WTC11 (cell line): ENCODE measurements at regions not wholly inside any gene's neighbourhood (a gene's known extent, or its start where the extent isn't known, plus 50 kb on each side); places are given as distances from the start of the nearest gene placed in this dataset.

Experiments used
- ATAC-seq: fragments of 200-7000 bp; cut with Tn5 transposase; 2 replicates; pipeline ENCODE4 v1.10.0; 2021; ENCODE audit warnings: mild to moderate bottlenecking, moderate library complexity
- CTCF ChIA-PET: fragments of 300-600 bp; sonication (Branson Sonifier 250); formaldehyde crosslinking; loops from one replicate; lab custom pipeline; 2021; ENCODE audit warnings: antibody characterized with exemption; lab: Charles Lee
- POLR2A ChIA-PET: fragments of 350-600 bp; sonication (Branson Sonifier 250); formaldehyde crosslinking; loops from one replicate; lab custom pipeline; 2021; ENCODE audit warnings: antibody characterized with exemption; lab: Charles Lee
- DNase-seq: peaks from one replicate; pipeline ENCODE4 v3.0.0; 2021; ENCODE audit warnings: low spot score
- H3K27ac Mint-ChIP-seq: 2 replicates; pipeline ENCODE4 v1.8.0; 2021; ENCODE audit warnings: mixed read lengths
- H3K27me3 Mint-ChIP-seq: 2 replicates; pipeline ENCODE4 v1.8.0; 2021; ENCODE audit warnings: low read depth, mild to moderate bottlenecking, moderate library complexity, mixed read lengths
- H3K36me3 Mint-ChIP-seq: 2 replicates; pipeline ENCODE4 v1.8.0; 2021; ENCODE audit warnings: mixed read lengths
- H3K4me1 Mint-ChIP-seq: 2 replicates; pipeline ENCODE4 v1.8.0; 2022; ENCODE audit warnings: mixed read lengths
- H3K4me3 Mint-ChIP-seq: 2 replicates; pipeline ENCODE4 v1.8.0; 2021; ENCODE audit warnings: mild to moderate bottlenecking, moderate library complexity, mixed read lengths
- H3K9me3 Mint-ChIP-seq: 2 replicates; pipeline ENCODE4 v1.8.0; 2021; ENCODE audit warnings: mixed read lengths
- ESRRA ChIP-seq: sonication (generic); formaldehyde crosslinking; IDR thresholded peaks from 2 replicates; pipeline ENCODE4 v1.8.1; 2022; ENCODE audit warnings: mild to moderate bottlenecking, missing genetic modification reagents, borderline replicate concordance
- GRHL2 ChIP-seq: fragments of 250-450 bp; sonication (Bioruptor Pico); IDR thresholded peaks from 2 replicates; pipeline ENCODE4 v1.8.0; 2022; ENCODE audit warnings: mild to moderate bottlenecking, moderate library complexity; ENCODE audit not compliant: insufficient replicate concordance, severe bottlenecking
- HMGA2 ChIP-seq: fragments of 250-450 bp; sonication (Bioruptor Pico); IDR thresholded peaks from 2 replicates; pipeline ENCODE4 v1.4.0; 2021; ENCODE audit warnings: mild to moderate bottlenecking, moderate library complexity
- KAT7 ChIP-seq: sonication (generic); formaldehyde crosslinking; IDR thresholded peaks from 2 replicates; pipeline ENCODE4 v1.8.1; 2023; ENCODE audit warnings: missing genetic modification reagents, mild to moderate bottlenecking, borderline replicate concordance
- MXD4 ChIP-seq: fragments of 250-450 bp; sonication (Bioruptor Pico); IDR thresholded peaks from 2 replicates; pipeline ENCODE4 v1.8.0; 2021; ENCODE audit warnings: mild to moderate bottlenecking, moderate library complexity, borderline replicate concordance
- MYBL2 ChIP-seq: sonication (generic); formaldehyde crosslinking; IDR thresholded peaks from 2 replicates; pipeline ENCODE4 v1.8.1; 2023; ENCODE audit warnings: mild to moderate bottlenecking, moderate library complexity, missing genetic modification reagents
- NFATC4 ChIP-seq: fragments of 250-450 bp; sonication (Bioruptor Pico); IDR thresholded peaks from 2 replicates; pipeline ENCODE4 v1.9.0; 2021; ENCODE audit warnings: mild to moderate bottlenecking
- NFE2L1 ChIP-seq: sonication (generic); formaldehyde crosslinking; IDR thresholded peaks from 2 replicates; pipeline ENCODE4 v1.8.1; 2023; ENCODE audit warnings: missing genetic modification reagents
- NFYB ChIP-seq: sonication (generic); formaldehyde crosslinking; conservative IDR thresholded peaks from 2 replicates; pipeline ENCODE4 v1.8.0; 2022; ENCODE audit warnings: low read depth, missing genetic modification reagents
- NR1H2 ChIP-seq: sonication (generic); formaldehyde crosslinking; IDR thresholded peaks from 2 replicates; pipeline ENCODE4 v1.9.0; 2021; ENCODE audit warnings: mild to moderate bottlenecking, moderate library complexity, missing genetic modification reagents
- PRRX2 ChIP-seq: fragments of 250-450 bp; sonication (Bioruptor Pico); IDR thresholded peaks from 2 replicates; pipeline ENCODE4 v1.8.0; 2021; ENCODE audit warnings: mild to moderate bottlenecking
- RELA ChIP-seq: sonication (generic); formaldehyde crosslinking; IDR thresholded peaks from 2 replicates; pipeline ENCODE4 v1.8.1; 2022; ENCODE audit warnings: missing genetic modification reagents, mild to moderate bottlenecking, borderline replicate concordance
- SOX15 ChIP-seq: fragments of 250-450 bp; sonication (Bioruptor Pico); IDR thresholded peaks from 2 replicates; pipeline ENCODE4 v1.9.0; 2021; ENCODE audit warnings: mild to moderate bottlenecking
- TEAD4 ChIP-seq: sonication (generic); formaldehyde crosslinking; IDR thresholded peaks from 2 replicates; pipeline ENCODE4 v1.8.0; 2022; ENCODE audit warnings: mild to moderate bottlenecking, missing genetic modification reagents
- TP53 ChIP-seq: sonication (generic); formaldehyde crosslinking; IDR thresholded peaks from 2 replicates; pipeline ENCODE4 v1.8.1; 2023; ENCODE audit warnings: mild to moderate bottlenecking, missing genetic modification reagents
- ZNF317 ChIP-seq: sonication (generic); formaldehyde crosslinking; IDR thresholded peaks from 2 replicates; pipeline ENCODE4 v1.8.1; 2023; ENCODE audit warnings: low read depth, mild to moderate bottlenecking, moderate library complexity, missing genetic modification reagents, borderline replicate concordance
- ZNF423 ChIP-seq: fragments of 250-450 bp; sonication (Bioruptor Pico); IDR thresholded peaks from 2 replicates; pipeline ENCODE4 v2.1.2; 2022; ENCODE audit warnings: mild to moderate bottlenecking, moderate library complexity
- ZNF671 ChIP-seq: fragments of 250-450 bp; sonication (Bioruptor Pico); IDR thresholded peaks from 2 replicates; pipeline ENCODE4 v1.8.0; 2021; ENCODE audit warnings: mild to moderate bottlenecking
- TF ChIP-seq, protein P1 (sequence below): sonication (generic); formaldehyde crosslinking; IDR thresholded peaks from 2 replicates; pipeline ENCODE4 v1.8.1; 2023; ENCODE audit warnings: mild to moderate bottlenecking, missing genetic modification reagents, moderate library complexity
- TF ChIP-seq, protein P2 (sequence below): sonication (generic); formaldehyde crosslinking; IDR thresholded peaks from 2 replicates; pipeline ENCODE4 v1.8.0; 2023; ENCODE audit warnings: missing genetic modification reagents
- TF ChIP-seq, protein P3 (sequence below): sonication (generic); formaldehyde crosslinking; IDR thresholded peaks from 2 replicates; pipeline ENCODE4 v1.8.0; 2022; ENCODE audit warnings: mild to moderate bottlenecking, missing genetic modification reagents
- TF ChIP-seq, protein P4 (sequence below): sonication (generic); formaldehyde crosslinking; IDR thresholded peaks from 2 replicates; pipeline ENCODE4 v1.8.0; 2022; ENCODE audit warnings: missing genetic modification reagents
- TF ChIP-seq, protein P5 (sequence below): fragments of 250-450 bp; sonication (Bioruptor Pico); IDR thresholded peaks from 2 replicates; pipeline ENCODE4 v1.9.0; 2021; ENCODE audit warnings: moderate library complexity, mild to moderate bottlenecking, inconsistent platforms, borderline replicate concordance

DNA sequence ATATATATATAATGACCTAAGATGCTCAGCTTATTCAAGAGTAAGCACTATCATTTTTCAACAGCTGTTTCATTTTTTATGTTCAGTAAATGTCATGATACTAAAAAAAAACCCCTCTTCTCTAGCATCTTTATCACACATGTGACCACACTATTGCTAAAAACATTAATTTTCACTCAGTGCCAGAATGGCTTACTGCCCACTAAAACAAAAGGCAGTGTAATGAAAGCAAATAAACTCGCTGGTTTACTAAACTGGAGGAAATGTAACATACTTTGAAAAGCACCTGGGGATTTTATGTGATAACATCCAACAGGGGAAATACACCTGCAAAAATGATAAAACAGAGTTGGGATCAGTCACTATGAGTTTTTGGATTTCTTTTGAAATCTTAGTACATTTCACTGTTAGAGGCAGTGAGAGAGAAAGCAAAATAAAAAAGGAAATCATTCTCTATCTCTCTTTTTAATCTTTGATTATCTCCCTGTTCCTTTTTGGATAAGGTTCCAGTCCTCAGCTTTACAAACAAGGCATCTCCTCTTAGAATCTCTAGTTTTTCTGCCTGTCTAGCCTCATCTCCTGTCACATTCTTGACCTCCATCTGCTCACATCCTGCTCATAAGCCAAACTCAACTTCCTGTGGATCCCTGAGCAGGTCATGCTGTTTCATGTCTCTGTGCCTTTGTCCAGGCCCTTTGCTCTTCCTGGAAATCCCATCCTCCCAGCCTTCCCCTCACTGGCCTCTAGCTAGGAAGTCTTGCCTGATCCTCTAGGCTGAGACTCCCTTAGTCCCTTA lies 338.0 kb downstream of the MAN2A1 start:
- no peak for TF ChIP-seq GRHL2
- TF ChIP-seq ZNF317 (CRISPR knock-in tag) = no peak
- no peak for TF ChIP-seq ZNF423
- TF ChIP-seq, protein P1, sequence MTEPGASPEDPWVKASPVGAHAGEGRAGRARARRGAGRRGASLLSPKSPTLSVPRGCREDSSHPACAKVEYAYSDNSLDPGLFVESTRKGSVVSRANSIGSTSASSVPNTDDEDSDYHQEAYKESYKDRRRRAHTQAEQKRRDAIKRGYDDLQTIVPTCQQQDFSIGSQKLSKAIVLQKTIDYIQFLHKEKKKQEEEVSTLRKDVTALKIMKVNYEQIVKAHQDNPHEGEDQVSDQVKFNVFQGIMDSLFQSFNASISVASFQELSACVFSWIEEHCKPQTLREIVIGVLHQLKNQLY = no peak
- no peak for TF ChIP-seq TEAD4
- no peak for TF ChIP-seq ZNF671 (CRISPR knock-in tag)
- no peak for TF ChIP-seq PRRX2 (CRISPR knock-in tag)
- TF ChIP-seq NFYB = no peak
- TF ChIP-seq MYBL2 (CRISPR knock-in tag) = no peak
- H3K36me3 Mint-ChIP-seq = no peaks in the 10 kb centered on the region
- POLR2A ChIA-PET = no interaction called here
- DNase-seq (no peak), ATAC-seq (no peak)
- H3K9me3 Mint-ChIP-seq = peaks cover 8% of the 10 kb centered on the region
- H3K4me3 Mint-ChIP-seq = no peak overlapping the region
- H3K27me3 Mint-ChIP-seq = no peaks in the 10 kb centered on the region
- CTCF ChIA-PET = no interaction called here
- H3K27ac Mint-ChIP-seq = no peak overlapping the region
- peaks cover 8% of the 10 kb centered on the region for H3K4me1 Mint-ChIP-seq

DNA sequence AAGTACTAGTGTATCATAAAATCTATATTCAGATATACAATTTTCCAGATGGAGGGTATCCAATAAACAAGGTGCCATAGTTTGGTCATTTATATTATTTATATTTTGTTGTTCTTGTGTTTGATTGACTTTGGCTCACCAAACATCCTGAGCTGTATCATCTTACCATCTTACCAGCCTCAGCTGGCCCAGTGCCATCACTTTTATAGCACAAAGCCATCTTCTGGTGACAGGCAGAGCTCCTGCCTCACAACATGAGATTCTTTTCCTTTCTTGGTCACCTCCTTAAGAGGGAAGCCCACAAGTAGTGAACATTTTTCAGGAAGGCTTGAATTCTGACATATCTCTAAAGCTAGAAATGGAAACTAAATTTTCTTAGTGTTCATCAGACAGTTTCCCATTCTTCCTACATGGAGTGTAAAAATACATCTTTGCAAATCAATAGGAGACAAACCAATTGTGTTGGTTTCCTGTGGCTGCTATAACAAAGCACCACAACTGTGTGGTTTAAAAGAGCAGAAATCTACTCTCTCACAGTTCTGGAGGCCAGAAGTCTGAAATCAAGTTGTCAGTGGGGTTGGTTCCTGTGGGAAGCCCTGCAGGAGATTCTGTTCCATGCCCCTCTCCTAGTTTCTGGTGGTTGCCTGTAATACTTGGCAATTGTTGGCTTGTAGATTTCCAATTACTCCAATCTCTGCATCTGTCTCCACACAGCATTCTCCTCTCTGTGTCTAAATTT lies 341.8 kb downstream of the MAN2A1 start:
- no peaks in the 10 kb centered on the region for H3K27me3 Mint-ChIP-seq
- ChIA-PET POLR2A (no interaction called here), CTCF (no interaction called here)
- H3K27ac Mint-ChIP-seq = no peak overlapping the region
- TF ChIP-seq NFE2L1 (CRISPR knock-in tag) (no peak), NFATC4 (no peak), MXD4 (CRISPR knock-in tag) (no peak), SOX15 (CRISPR knock-in tag) (no peak), ESRRA (no peak), NR1H2 (CRISPR knock-in tag) (no peak), RELA (CRISPR knock-in tag) (no peak), KAT7 (CRISPR knock-in tag) (no peak), HMGA2 (CRISPR knock-in tag) (no peak), TP53 (CRISPR knock-in tag) (no peak), NFYB (no peak)
- TF ChIP-seq, protein P2, sequence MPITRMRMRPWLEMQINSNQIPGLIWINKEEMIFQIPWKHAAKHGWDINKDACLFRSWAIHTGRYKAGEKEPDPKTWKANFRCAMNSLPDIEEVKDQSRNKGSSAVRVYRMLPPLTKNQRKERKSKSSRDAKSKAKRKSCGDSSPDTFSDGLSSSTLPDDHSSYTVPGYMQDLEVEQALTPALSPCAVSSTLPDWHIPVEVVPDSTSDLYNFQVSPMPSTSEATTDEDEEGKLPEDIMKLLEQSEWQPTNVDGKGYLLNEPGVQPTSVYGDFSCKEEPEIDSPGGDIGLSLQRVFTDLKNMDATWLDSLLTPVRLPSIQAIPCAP (CRISPR knock-in tag) = no peak
- TF ChIP-seq, protein P3, sequence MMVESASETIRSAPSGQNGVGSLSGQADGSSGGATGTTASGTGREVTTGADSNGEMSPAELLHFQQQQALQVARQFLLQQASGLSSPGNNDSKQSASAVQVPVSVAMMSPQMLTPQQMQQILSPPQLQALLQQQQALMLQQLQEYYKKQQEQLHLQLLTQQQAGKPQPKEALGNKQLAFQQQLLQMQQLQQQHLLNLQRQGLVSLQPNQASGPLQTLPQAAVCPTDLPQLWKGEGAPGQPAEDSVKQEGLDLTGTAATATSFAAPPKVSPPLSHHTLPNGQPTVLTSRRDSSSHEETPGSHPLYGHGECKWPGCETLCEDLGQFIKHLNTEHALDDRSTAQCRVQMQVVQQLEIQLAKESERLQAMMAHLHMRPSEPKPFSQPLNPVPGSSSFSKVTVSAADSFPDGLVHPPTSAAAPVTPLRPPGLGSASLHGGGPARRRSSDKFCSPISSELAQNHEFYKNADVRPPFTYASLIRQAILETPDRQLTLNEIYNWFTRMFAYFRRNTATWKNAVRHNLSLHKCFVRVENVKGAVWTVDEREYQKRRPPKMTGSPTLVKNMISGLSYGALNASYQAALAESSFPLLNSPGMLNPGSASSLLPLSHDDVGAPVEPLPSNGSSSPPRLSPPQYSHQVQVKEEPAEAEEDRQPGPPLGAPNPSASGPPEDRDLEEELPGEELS (CRISPR knock-in tag) = no peak
- TF ChIP-seq, protein P4, sequence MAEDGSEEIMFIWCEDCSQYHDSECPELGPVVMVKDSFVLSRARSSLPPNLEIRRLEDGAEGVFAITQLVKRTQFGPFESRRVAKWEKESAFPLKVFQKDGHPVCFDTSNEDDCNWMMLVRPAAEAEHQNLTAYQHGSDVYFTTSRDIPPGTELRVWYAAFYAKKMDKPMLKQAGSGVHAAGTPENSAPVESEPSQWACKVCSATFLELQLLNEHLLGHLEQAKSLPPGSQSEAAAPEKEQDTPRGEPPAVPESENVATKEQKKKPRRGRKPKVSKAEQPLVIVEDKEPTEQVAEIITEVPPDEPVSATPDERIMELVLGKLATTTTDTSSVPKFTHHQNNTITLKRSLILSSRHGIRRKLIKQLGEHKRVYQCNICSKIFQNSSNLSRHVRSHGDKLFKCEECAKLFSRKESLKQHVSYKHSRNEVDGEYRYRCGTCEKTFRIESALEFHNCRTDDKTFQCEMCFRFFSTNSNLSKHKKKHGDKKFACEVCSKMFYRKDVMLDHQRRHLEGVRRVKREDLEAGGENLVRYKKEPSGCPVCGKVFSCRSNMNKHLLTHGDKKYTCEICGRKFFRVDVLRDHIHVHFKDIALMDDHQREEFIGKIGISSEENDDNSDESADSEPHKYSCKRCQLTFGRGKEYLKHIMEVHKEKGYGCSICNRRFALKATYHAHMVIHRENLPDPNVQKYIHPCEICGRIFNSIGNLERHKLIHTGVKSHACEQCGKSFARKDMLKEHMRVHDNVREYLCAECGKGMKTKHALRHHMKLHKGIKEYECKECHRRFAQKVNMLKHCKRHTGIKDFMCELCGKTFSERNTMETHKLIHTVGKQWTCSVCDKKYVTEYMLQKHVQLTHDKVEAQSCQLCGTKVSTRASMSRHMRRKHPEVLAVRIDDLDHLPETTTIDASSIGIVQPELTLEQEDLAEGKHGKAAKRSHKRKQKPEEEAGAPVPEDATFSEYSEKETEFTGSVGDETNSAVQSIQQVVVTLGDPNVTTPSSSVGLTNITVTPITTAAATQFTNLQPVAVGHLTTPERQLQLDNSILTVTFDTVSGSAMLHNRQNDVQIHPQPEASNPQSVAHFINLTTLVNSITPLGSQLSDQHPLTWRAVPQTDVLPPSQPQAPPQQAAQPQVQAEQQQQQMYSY (CRISPR knock-in tag) = no peak
- TF ChIP-seq, protein P5, sequence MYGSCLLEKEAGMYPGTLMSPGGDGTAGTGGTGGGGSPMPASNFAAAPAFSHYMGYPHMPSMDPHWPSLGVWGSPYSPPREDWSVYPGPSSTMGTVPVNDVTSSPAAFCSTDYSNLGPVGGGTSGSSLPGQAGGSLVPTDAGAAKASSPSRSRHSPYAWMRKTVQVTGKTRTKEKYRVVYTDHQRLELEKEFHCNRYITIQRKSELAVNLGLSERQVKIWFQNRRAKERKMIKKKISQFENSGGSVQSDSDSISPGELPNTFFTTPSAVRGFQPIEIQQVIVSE (CRISPR knock-in tag) = no peak
- peaks cover 8% of the 10 kb centered on the region for H3K4me1 Mint-ChIP-seq
- ATAC-seq = no peak
- no peaks in the 10 kb centered on the region for H3K36me3 Mint-ChIP-seq
- H3K4me3 Mint-ChIP-seq = no peak overlapping the region
- H3K9me3 Mint-ChIP-seq = peaks cover 5% of the 10 kb centered on the region
- DNase-seq = no peak
